ENCODE measurements at regions not wholly inside any gene's neighbourhood (a gene's known extent, or its start where the extent isn't known, plus 50 kb on each side); places are given as distances from the start of the nearest gene placed in this dataset.

GRCh38 chr5:7000310-7000709 is 287.1 kb downstream of the TENT4A start:
- no peak for DNase-seq (ENCODE audit: extremely low spot score)
- POLR2A ChIA-PET = no interaction called here
- CTCF ChIA-PET = no interaction called here
- no peak for TF ChIP-seq FOXA1 (IDR thresholded peaks at IDR 0.05)
- TF ChIP-seq ARNT (IDR thresholded peaks at IDR 0.05) = no peak
- no peak for TF ChIP-seq FOXM1 (IDR thresholded peaks at IDR 0.05; ENCODE audit: borderline replicate concordance)
- no peak for TF ChIP-seq PKNOX1 (IDR thresholded peaks at IDR 0.05)
- TF ChIP-seq L3MBTL2 (conservative IDR thresholded peaks at IDR 0.05) = no peak
- TF ChIP-seq ZNF384 (IDR thresholded peaks at IDR 0.05) = no peak
- TF ChIP-seq NFRKB (IDR thresholded peaks at IDR 0.05) = no peak
- no peak for TF ChIP-seq CTBP1 (IDR thresholded peaks at IDR 0.05; ENCODE audit: borderline replicate concordance)
- TF ChIP-seq HDGF (IDR thresholded peaks at IDR 0.05; ENCODE audit: borderline replicate concordance) = no peak
- no peak for TF ChIP-seq FOXK2 (IDR thresholded peaks at IDR 0.05)
- TF ChIP-seq TARDBP (IDR thresholded peaks at IDR 0.05) = no peak

DNA sequence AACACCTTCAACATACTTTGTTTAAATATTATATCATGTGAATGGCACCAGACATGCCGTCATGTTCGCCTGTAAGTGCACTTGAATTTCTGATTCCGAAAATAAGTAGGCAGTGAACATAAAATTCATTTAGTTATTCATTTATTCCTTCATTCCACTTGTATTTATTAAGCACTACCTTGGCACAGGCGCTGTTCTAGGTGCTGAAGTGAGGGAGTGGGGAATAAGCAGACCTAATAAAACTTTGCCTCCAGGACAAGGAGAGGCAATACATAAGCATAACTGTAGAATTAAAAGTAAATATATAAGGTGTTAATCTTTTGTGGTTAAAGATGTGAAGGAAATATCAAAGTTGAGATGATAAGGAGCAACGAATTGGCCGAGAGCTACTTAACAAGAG is 297.4 kb downstream of the TENT4A start:
- CTCF ChIA-PET = no interaction called here
- POLR2A ChIA-PET = no interaction called here
- TF ChIP-seq FOXM1 (IDR thresholded peaks at IDR 0.05; ENCODE audit: borderline replicate concordance) (no peak), ELF4 (IDR thresholded peaks at IDR 0.05) (no peak), FOXK2 (IDR thresholded peaks at IDR 0.05) (no peak), HDGF (IDR thresholded peaks at IDR 0.05; ENCODE audit: borderline replicate concordance) (no peak), TARDBP (IDR thresholded peaks at IDR 0.05) (no peak)
- no peak for DNase-seq (ENCODE audit: extremely low spot score)

GRCh38 chr5:7012057-7012456 is 298.8 kb downstream of the TENT4A start:
- no peak for DNase-seq (ENCODE audit: extremely low spot score)
- ChIA-PET CTCF (no interaction called here), POLR2A (no interaction called here)
- TF ChIP-seq ELF4 (IDR thresholded peaks at IDR 0.05) = no peak
- no peak for TF ChIP-seq PKNOX1 (IDR thresholded peaks at IDR 0.05)
- no peak for TF ChIP-seq NFRKB (IDR thresholded peaks at IDR 0.05)
- no peak for TF ChIP-seq CTBP1 (IDR thresholded peaks at IDR 0.05; ENCODE audit: borderline replicate concordance)
- TF ChIP-seq ARNT (IDR thresholded peaks at IDR 0.05) = no peak
- no peak for TF ChIP-seq TARDBP (IDR thresholded peaks at IDR 0.05)
- TF ChIP-seq FOXK2 (IDR thresholded peaks at IDR 0.05) = no peak
- TF ChIP-seq FOXA1 (IDR thresholded peaks at IDR 0.05) = no peak
- TF ChIP-seq BHLHE40 (IDR thresholded peaks at IDR 0.05; ENCODE audit: borderline replicate concordance) = no peak
- TF ChIP-seq SUZ12 (IDR thresholded peaks at IDR 0.05) = no peak
- no peak for TF ChIP-seq ZNF384 (IDR thresholded peaks at IDR 0.05)
- no peak for TF ChIP-seq L3MBTL2 (conservative IDR thresholded peaks at IDR 0.05)
- TF ChIP-seq FOXM1 (IDR thresholded peaks at IDR 0.05; ENCODE audit: borderline replicate concordance) = no peak
- no peak for TF ChIP-seq SP1 (IDR thresholded peaks at IDR 0.05)
- TF ChIP-seq HDGF (IDR thresholded peaks at IDR 0.05; ENCODE audit: borderline replicate concordance) = no peak
- no peak for TF ChIP-seq LEF1 (IDR thresholded peaks at IDR 0.05; ENCODE audit: borderline replicate concordance)

GRCh38 chr5:7014611-7015010 is 301.4 kb downstream of the TENT4A start:
- ChIA-PET CTCF (no interaction called here), POLR2A (no interaction called here)

GRCh38 chr5:7015586-7016256 is 302.5 kb downstream of the TENT4A start:
- ChIA-PET CTCF (interaction anchor here (0.6 kb wide), 1 partner anchor 12 kb away, joined by 3 read pairs; no protein-coding TSS in a partner anchor), POLR2A (no interaction called here)
- peak; percentile 8 for DNase-seq (ENCODE audit: extremely low spot score)
- TF ChIP-seq FOXM1 (IDR thresholded peaks at IDR 0.05; ENCODE audit: borderline replicate concordance) = no peak
- no peak for TF ChIP-seq FOXA1 (IDR thresholded peaks at IDR 0.05)
- TF ChIP-seq HDGF (IDR thresholded peaks at IDR 0.05; ENCODE audit: borderline replicate concordance) = no peak
- no peak for TF ChIP-seq ARNT (IDR thresholded peaks at IDR 0.05)
- TF ChIP-seq L3MBTL2 (conservative IDR thresholded peaks at IDR 0.05) = no peak
- TF ChIP-seq CTBP1 (IDR thresholded peaks at IDR 0.05; ENCODE audit: borderline replicate concordance) = no peak
- no peak for TF ChIP-seq ELF4 (IDR thresholded peaks at IDR 0.05)
- no peak for TF ChIP-seq SUZ12 (IDR thresholded peaks at IDR 0.05)
- TF ChIP-seq SP1 (IDR thresholded peaks at IDR 0.05) = no peak
- no peak for TF ChIP-seq BHLHE40 (IDR thresholded peaks at IDR 0.05; ENCODE audit: borderline replicate concordance)
- TF ChIP-seq FOXK2 (IDR thresholded peaks at IDR 0.05) = no peak
- TF ChIP-seq PKNOX1 (IDR thresholded peaks at IDR 0.05) = no peak
- no peak for TF ChIP-seq NFRKB (IDR thresholded peaks at IDR 0.05)
- no peak for TF ChIP-seq TARDBP (IDR thresholded peaks at IDR 0.05)
- TF ChIP-seq ZNF384 (IDR thresholded peaks at IDR 0.05) = no peak

More at GRCh38 chr5:7014611-7015010, 301.4 kb downstream of the TENT4A start:
- no peak for DNase-seq (ENCODE audit: extremely low spot score)
- TF ChIP-seq PKNOX1 (IDR thresholded peaks at IDR 0.05) (no peak), CTBP1 (IDR thresholded peaks at IDR 0.05; ENCODE audit: borderline replicate concordance) (no peak), NFRKB (IDR thresholded peaks at IDR 0.05) (no peak), FOXM1 (IDR thresholded peaks at IDR 0.05; ENCODE audit: borderline replicate concordance) (no peak), FOXA1 (IDR thresholded peaks at IDR 0.05) (no peak), ELF4 (IDR thresholded peaks at IDR 0.05) (no peak), TARDBP (IDR thresholded peaks at IDR 0.05) (no peak)

All from HEK293T (cell line).